ENCODE measurements at regions not wholly inside any gene's neighbourhood (a gene's known extent, or its start where the extent isn't known, plus 50 kb on each side); places are given as distances from the start of the nearest gene placed in this dataset.

- no peak for TF ChIP-seq CTCF (IDR thresholded peaks at IDR 0.05; ENCODE audit: low read depth, low read length, missing input control)
- TF ChIP-seq GABPA (IDR thresholded peaks at IDR 0.05 in 1 of 2, conservative IDR thresholded peaks at IDR 0.05 in 1 of 2): no peak
- TF ChIP-seq REST (IDR thresholded peaks at IDR 0.05): no peak
- TF ChIP-seq ZBTB33 (IDR thresholded peaks at IDR 0.05): no peak
- TF ChIP-seq HNF4A (conservative IDR thresholded peaks at IDR 0.05): no peak
- TF ChIP-seq MAX (IDR thresholded peaks at IDR 0.05): no peak
Measured at GRCh38 chr2:19225931-19226330, 132.5 kb downstream of the OSR1 start.

All from liver (tissue), 3 donors.